HEK293 (cell line): ENCODE measurements at regions not wholly inside any gene's neighbourhood (a gene's known extent, or its start where the extent isn't known, plus 50 kb on each side); places are given as distances from the start of the nearest gene placed in this dataset.

Experiments used
- CTCF ChIA-PET: fragments of 350-600 bp; formaldehyde crosslinking; extraction: SDS; loops from one replicate; lab custom pipeline; 2021; ENCODE audit warnings: antibody characterized with exemption; lab: Yijun Ruan, JAX
- POLR2A ChIA-PET: fragments of 300-600 bp; formaldehyde crosslinking; extraction: SDS; loops from one replicate; lab custom pipeline; 2020; ENCODE audit warnings: antibody characterized with exemption, inconsistent platforms; lab: Yijun Ruan, JAX
- H3K27ac ChIP-seq: fragments of 200-500 bp; sonication (Bioruptor generic); 2 replicates; pipeline ENCODE4 v1.5.1; 2014; ENCODE audit warnings: low read depth, low read length, control low read depth, inconsistent platforms; ENCODE audit errors: extremely low read depth
- H3K36me3 ChIP-seq, 2 experiments: fragments of 200-500 bp in 1 of 2; sonication (Bioruptor generic) in 1 of 2; 1 replicate in 1 of 2; 2 replicates in 1 of 2; pipeline ENCODE4 v1.5.1; 2014 to 2017; ENCODE audit warnings: inconsistent platforms in 2 of 2, low read length in 2 of 2; ENCODE audit not compliant: control insufficient read depth in 2 of 2, insufficient read depth in 1 of 2
- H3K4me1 ChIP-seq: fragments of 200-500 bp; sonication (Bioruptor generic); 2 replicates; pipeline ENCODE4 v1.5.1; 2014; ENCODE audit warnings: mild to moderate bottlenecking, low read length, inconsistent platforms; ENCODE audit not compliant: control insufficient read depth, insufficient read depth
- H3K4me3 ChIP-seq: 2 replicates; pipeline ENCODE4 v1.5.1; 2011; ENCODE audit warnings: low read depth, mild to moderate bottlenecking, control low read depth, low read length, moderate library complexity
- H3K9me3 ChIP-seq: fragments of 200-500 bp; sonication (Bioruptor generic); 2 replicates; pipeline ENCODE4 v1.5.1; 2014; ENCODE audit warnings: low read depth, low read length, inconsistent platforms; ENCODE audit not compliant: control insufficient read depth, insufficient read depth
- HOXA7 ChIP-seq: sonication (generic); formaldehyde crosslinking; IDR thresholded peaks from 2 replicates; pipeline ENCODE4 v1.8.1; 2022; ENCODE audit warnings: missing genetic modification reagents, borderline replicate concordance
- PATZ1 ChIP-seq: fragments of 450-650 bp; formaldehyde crosslinking; IDR thresholded peaks from 2 replicates; pipeline ENCODE4 v1.5.1; 2016; ENCODE audit warnings: missing biosample characterization, missing genetic modification characterization
- PRDM1 ChIP-seq: fragments of 450-650 bp; formaldehyde crosslinking; IDR thresholded peaks from 2 replicates; pipeline ENCODE4; 2016; ENCODE audit warnings: missing biosample characterization, missing genetic modification characterization
- SP3 ChIP-seq: fragments of 450-650 bp; formaldehyde crosslinking; IDR thresholded peaks from 2 replicates; pipeline ENCODE4 v1.5.1; 2016; ENCODE audit warnings: missing biosample characterization, missing genetic modification characterization
- YY1 ChIP-seq: fragments of 450-650 bp; formaldehyde crosslinking; IDR thresholded peaks from 2 replicates; pipeline ENCODE4 v1.5.1; 2018; ENCODE audit warnings: missing biosample characterization, missing genetic modification characterization
- ZBTB20 ChIP-seq: fragments of 450-650 bp; formaldehyde crosslinking; IDR thresholded peaks from 2 replicates; pipeline ENCODE4 v1.5.1; 2016; ENCODE audit warnings: missing biosample characterization, missing genetic modification characterization
- ZFP41 ChIP-seq: fragments of 450-650 bp; formaldehyde crosslinking; IDR thresholded peaks from 2 replicates; pipeline ENCODE4 v1.5.1; 2016; ENCODE audit warnings: missing biosample characterization, missing genetic modification characterization, borderline replicate concordance
- ZNF155 ChIP-seq: fragments of 450-650 bp; formaldehyde crosslinking; IDR thresholded peaks from 2 replicates; pipeline ENCODE4 v1.5.1; 2016; ENCODE audit warnings: missing biosample characterization, missing genetic modification characterization
- ZNF174 ChIP-seq: fragments of 450-650 bp; formaldehyde crosslinking; IDR thresholded peaks from 2 replicates; pipeline ENCODE4 v1.5.0; 2017; ENCODE audit warnings: missing biosample characterization, mild to moderate bottlenecking, missing genetic modification characterization
- ZNF175 ChIP-seq: fragments of 450-650 bp; formaldehyde crosslinking; IDR thresholded peaks from 2 replicates; pipeline ENCODE4 v1.5.1; 2016; ENCODE audit warnings: missing biosample characterization, missing genetic modification characterization
- ZNF184 ChIP-seq: fragments of 450-650 bp; IDR thresholded peaks from 2 replicates; pipeline ENCODE4 v1.5.1; 2018; ENCODE audit warnings: missing biosample characterization, mild to moderate bottlenecking, missing genetic modification characterization
- ZNF202 ChIP-seq: fragments of 450-650 bp; formaldehyde crosslinking; IDR thresholded peaks from 2 replicates; pipeline ENCODE4 v1.5.1; 2016; ENCODE audit warnings: missing biosample characterization, missing genetic modification characterization, borderline replicate concordance
- ZNF239 ChIP-seq: fragments of 450-650 bp; formaldehyde crosslinking; IDR thresholded peaks from 2 replicates; pipeline ENCODE4 v1.5.1; 2016; ENCODE audit warnings: missing biosample characterization, missing genetic modification characterization
- ZNF280C ChIP-seq: fragments of 450-650 bp; formaldehyde crosslinking; IDR thresholded peaks from 2 replicates; pipeline ENCODE4 v1.5.1; 2016; ENCODE audit warnings: missing biosample characterization, missing genetic modification characterization
- ZNF302 ChIP-seq: fragments of 450-650 bp; formaldehyde crosslinking; IDR thresholded peaks from 2 replicates; pipeline ENCODE4 v1.5.1; 2016; ENCODE audit warnings: missing biosample characterization, missing genetic modification characterization, low read depth
- ZNF366 ChIP-seq: fragments of 450-650 bp; formaldehyde crosslinking; conservative IDR thresholded peaks from 2 replicates; pipeline ENCODE4 v1.5.1; 2016; ENCODE audit warnings: missing biosample characterization, missing genetic modification characterization
- ZNF488 ChIP-seq: fragments of 450-650 bp; formaldehyde crosslinking; IDR thresholded peaks from 2 replicates; pipeline ENCODE4 v1.5.1; 2016; ENCODE audit warnings: missing biosample characterization, missing genetic modification characterization
- ZNF571 ChIP-seq: fragments of 450-650 bp; formaldehyde crosslinking; IDR thresholded peaks from 2 replicates; pipeline ENCODE4 v1.5.0; 2017; ENCODE audit warnings: missing biosample characterization, missing genetic modification characterization
- ZNF600 ChIP-seq: fragments of 450-650 bp; formaldehyde crosslinking; IDR thresholded peaks from 2 replicates; pipeline ENCODE4 v1.5.1; 2016; ENCODE audit warnings: missing biosample characterization, missing genetic modification characterization
- ZNF626 ChIP-seq: fragments of 450-650 bp; sonication (Bioruptor Pico); formaldehyde crosslinking; IDR thresholded peaks from 2 replicates; pipeline ENCODE4 v1.5.1; 2018; ENCODE audit warnings: missing biosample characterization, missing genetic modification characterization, inconsistent platforms
- ZNF658 ChIP-seq: fragments of 450-650 bp; formaldehyde crosslinking; IDR thresholded peaks from 2 replicates; pipeline ENCODE4; 2016; ENCODE audit warnings: missing biosample characterization, missing genetic modification characterization
- ZNF707 ChIP-seq: fragments of 450-650 bp; formaldehyde crosslinking; IDR thresholded peaks from 2 replicates; pipeline ENCODE4 v1.5.1; 2016; ENCODE audit warnings: missing biosample characterization, missing genetic modification characterization
- ZNF768 ChIP-seq: fragments of 450-650 bp; formaldehyde crosslinking; IDR thresholded peaks from 2 replicates; pipeline ENCODE4 v1.5.1; 2018; ENCODE audit warnings: missing biosample characterization, mild to moderate bottlenecking, missing genetic modification characterization
- ZSCAN16 ChIP-seq: fragments of 450-650 bp; formaldehyde crosslinking; IDR thresholded peaks from 2 replicates; pipeline ENCODE4 v1.5.1; 2016; ENCODE audit warnings: missing biosample characterization, missing genetic modification characterization
- TF ChIP-seq, protein P1 (sequence below): fragments of 450-650 bp; formaldehyde crosslinking; IDR thresholded peaks from 2 replicates; pipeline ENCODE4 v1.5.1; 2017; ENCODE audit warnings: missing biosample characterization, missing genetic modification characterization
- TF ChIP-seq, protein P2 (sequence below): fragments of 450-650 bp; IDR thresholded peaks from 2 replicates; pipeline ENCODE4 v1.5.1; 2018; ENCODE audit warnings: missing biosample characterization, missing genetic modification characterization

DNA sequence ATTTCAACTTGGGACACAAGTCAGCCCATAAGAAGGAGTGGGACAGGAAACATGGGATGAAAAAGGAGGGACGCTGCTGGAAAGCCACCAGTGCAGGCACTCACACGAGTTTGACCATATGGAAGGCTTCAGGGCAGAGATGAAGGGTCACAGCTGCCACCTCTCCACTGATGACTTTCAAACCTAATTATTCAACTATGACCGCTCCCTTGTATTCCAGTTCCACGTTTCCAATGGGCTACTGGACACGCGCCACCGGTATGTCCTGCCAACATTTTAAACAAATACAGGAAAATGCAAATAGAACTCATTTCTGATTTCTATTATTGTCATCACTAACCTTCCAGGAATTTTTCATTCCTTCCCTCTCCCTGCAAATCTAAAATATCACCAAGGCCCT, 134.7 kb downstream of the SLC1A3 start:
- H3K27ac ChIP-seq = no peak overlapping the region
- CTCF ChIA-PET = interaction anchor here (2.1 to 4.8 kb wide), 3 partner anchors 10 to 265 kb away, joined by 29 to 85 read pairs (median 48); no protein-coding TSS in a partner anchor
- no peaks in the 10 kb centered on the region for H3K36me3 ChIP-seq
- POLR2A ChIA-PET = no interaction called here
- peaks cover 12% of the 10 kb centered on the region for H3K4me1 ChIP-seq
- no peak overlapping the region for H3K4me3 ChIP-seq
- no peaks in the 10 kb centered on the region for H3K9me3 ChIP-seq
- TF ChIP-seq SP3 (tag by site-specific recombination) (0 out of 2 replicates have a peak, but pooled peaks have one; percentile 10), ZNF280C (no peak), ZNF302 (tag by site-specific recombination) (no peak), ZNF184 (tag by site-specific recombination) (no peak)
- TF ChIP-seq, protein P1, sequence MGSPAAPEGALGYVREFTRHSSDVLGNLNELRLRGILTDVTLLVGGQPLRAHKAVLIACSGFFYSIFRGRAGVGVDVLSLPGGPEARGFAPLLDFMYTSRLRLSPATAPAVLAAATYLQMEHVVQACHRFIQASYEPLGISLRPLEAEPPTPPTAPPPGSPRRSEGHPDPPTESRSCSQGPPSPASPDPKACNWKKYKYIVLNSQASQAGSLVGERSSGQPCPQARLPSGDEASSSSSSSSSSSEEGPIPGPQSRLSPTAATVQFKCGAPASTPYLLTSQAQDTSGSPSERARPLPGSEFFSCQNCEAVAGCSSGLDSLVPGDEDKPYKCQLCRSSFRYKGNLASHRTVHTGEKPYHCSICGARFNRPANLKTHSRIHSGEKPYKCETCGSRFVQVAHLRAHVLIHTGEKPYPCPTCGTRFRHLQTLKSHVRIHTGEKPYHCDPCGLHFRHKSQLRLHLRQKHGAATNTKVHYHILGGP (tag by site-specific recombination) = peak; percentile 82; the same call in 1 of the 2 replicates

DNA sequence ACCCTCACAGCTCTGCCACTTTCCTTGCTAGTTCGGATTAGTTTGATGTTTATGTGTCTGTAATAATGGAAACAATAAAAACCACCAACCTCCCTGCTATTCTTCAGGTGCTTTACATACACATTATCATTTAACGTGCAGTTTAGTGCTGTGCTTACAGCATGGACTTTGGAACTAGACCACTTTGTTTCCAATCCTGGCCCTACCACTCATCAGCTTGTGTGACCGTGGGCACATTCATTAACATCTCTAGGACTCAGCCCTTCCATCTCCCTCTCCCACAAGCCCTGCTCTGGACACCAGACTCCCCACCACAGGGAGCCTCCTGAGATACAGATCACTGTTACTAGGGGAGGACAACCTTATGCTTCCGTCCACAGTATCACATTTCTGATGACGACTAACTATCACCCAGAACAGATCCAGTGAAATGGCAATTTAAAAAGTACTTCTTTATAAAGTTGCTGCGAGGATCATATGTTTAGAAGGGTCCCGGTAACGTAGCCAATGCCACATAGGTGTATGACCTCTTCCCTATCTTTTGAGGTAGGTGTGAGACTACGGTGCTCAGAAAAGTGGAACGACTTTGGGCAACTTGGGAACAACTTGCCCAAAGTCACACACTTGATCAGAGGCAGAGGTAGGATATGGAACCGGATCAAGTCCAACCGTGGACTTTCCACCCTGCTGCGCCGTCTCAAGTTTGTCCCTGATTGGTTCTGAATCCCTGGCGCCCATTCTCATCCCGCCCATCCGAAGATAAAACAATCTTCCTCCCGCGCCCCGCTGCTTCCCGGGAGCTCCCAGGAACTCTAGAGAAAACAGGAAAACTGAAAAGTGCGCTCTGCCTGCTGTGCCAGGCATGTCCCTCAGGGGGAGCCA, 132.4 kb upstream of the NIPBL start:
- H3K9me3 ChIP-seq = no peaks in the 10 kb centered on the region
- H3K4me3 ChIP-seq = peak overlapping the region; percentile 65
- peak overlapping the region; percentile 67 for H3K27ac ChIP-seq
- ChIA-PET POLR2A (interaction anchor here (0.7 to 2.1 kb wide), 11 partner anchors 9 to 267 kb away, joined by 3 to 22 read pairs (median 4); partner anchors contain the start of gene NIPBL), CTCF (interaction anchor here (0.5 to 5.2 kb wide), 27 partner anchors 8 to 687 kb away, joined by 3 to 54 read pairs (median 4); no protein-coding TSS in a partner anchor)
- H3K36me3 ChIP-seq = no peaks in the 10 kb centered on the region
- peaks cover 12% of the 10 kb centered on the region for H3K4me1 ChIP-seq
- TF ChIP-seq PATZ1 (tag by site-specific recombination) (no peak), ZFP41 (tag by site-specific recombination) (no peak), PRDM1 (tag by site-specific recombination) (peak; percentile 42; the same call in 1 of the 2 replicates), ZNF239 (tag by site-specific recombination) (no peak), ZNF155 (tag by site-specific recombination) (no peak), ZNF366 (tag by site-specific recombination) (peak; percentile 9), ZNF626 (tag by site-specific recombination) (no peak), ZNF202 (tag by site-specific recombination) (no peak), ZNF707 (tag by site-specific recombination) (no peak), SP3 (tag by site-specific recombination) (peak; percentile 51; the same call in 1 of the 2 replicates), HOXA7 (CRISPR knock-in tag) (no peak), ZBTB20 (tag by site-specific recombination) (peak; percentile 85), ZNF768 (no peak), ZNF488 (no peak), ZNF175 (no peak), ZNF571 (no peak), ZNF174 (tag by site-specific recombination) (no peak), ZNF658 (tag by site-specific recombination) (no peak), YY1 (0 out of 2 replicates have a peak, but pooled peaks have one; percentile 26), ZSCAN16 (tag by site-specific recombination) (no peak), ZNF600 (tag by site-specific recombination) (peak; percentile 96)
- TF ChIP-seq, protein P2, sequence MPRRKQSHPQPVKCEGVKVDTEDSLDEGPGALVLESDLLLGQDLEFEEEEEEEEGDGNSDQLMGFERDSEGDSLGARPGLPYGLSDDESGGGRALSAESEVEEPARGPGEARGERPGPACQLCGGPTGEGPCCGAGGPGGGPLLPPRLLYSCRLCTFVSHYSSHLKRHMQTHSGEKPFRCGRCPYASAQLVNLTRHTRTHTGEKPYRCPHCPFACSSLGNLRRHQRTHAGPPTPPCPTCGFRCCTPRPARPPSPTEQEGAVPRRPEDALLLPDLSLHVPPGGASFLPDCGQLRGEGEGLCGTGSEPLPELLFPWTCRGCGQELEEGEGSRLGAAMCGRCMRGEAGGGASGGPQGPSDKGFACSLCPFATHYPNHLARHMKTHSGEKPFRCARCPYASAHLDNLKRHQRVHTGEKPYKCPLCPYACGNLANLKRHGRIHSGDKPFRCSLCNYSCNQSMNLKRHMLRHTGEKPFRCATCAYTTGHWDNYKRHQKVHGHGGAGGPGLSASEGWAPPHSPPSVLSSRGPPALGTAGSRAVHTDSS (tag by site-specific recombination) = peak; percentile 41; the same call in 1 of the 2 replicates
